HEK293 (cell line): ENCODE measurements at regions not wholly inside any gene's neighbourhood (a gene's known extent, or its start where the extent isn't known, plus 50 kb on each side); places are given as distances from the start of the nearest gene placed in this dataset.

ENCODE experiments used
- CTCF ChIA-PET: fragments of 350-600 bp; formaldehyde crosslinking; extraction: SDS; loops from one replicate; lab custom pipeline; 2021; ENCODE audit warnings: antibody characterized with exemption; lab: Yijun Ruan, JAX
- POLR2A ChIA-PET: fragments of 300-600 bp; formaldehyde crosslinking; extraction: SDS; loops from one replicate; lab custom pipeline; 2020; ENCODE audit warnings: antibody characterized with exemption, inconsistent platforms; lab: Yijun Ruan, JAX
- H3K27ac ChIP-seq: fragments of 200-500 bp; sonication (Bioruptor generic); 2 replicates; pipeline ENCODE4 v1.5.1; 2014; ENCODE audit warnings: low read depth, low read length, control low read depth, inconsistent platforms; ENCODE audit errors: extremely low read depth
- H3K36me3 ChIP-seq, 2 experiments: fragments of 200-500 bp in 1 of 2; sonication (Bioruptor generic) in 1 of 2; 1 replicate in 1 of 2; 2 replicates in 1 of 2; pipeline ENCODE4 v1.5.1; 2014 to 2017; ENCODE audit warnings: inconsistent platforms in 2 of 2, low read length in 2 of 2; ENCODE audit not compliant: control insufficient read depth in 2 of 2, insufficient read depth in 1 of 2
- H3K4me1 ChIP-seq: fragments of 200-500 bp; sonication (Bioruptor generic); 2 replicates; pipeline ENCODE4 v1.5.1; 2014; ENCODE audit warnings: mild to moderate bottlenecking, low read length, inconsistent platforms; ENCODE audit not compliant: control insufficient read depth, insufficient read depth
- H3K4me3 ChIP-seq: 2 replicates; pipeline ENCODE4 v1.5.1; 2011; ENCODE audit warnings: low read depth, mild to moderate bottlenecking, control low read depth, low read length, moderate library complexity
- H3K9me3 ChIP-seq: fragments of 200-500 bp; sonication (Bioruptor generic); 2 replicates; pipeline ENCODE4 v1.5.1; 2014; ENCODE audit warnings: low read depth, low read length, inconsistent platforms; ENCODE audit not compliant: control insufficient read depth, insufficient read depth
- WT1 ChIP-seq: fragments of 450-650 bp; formaldehyde crosslinking; IDR thresholded peaks from 2 replicates; pipeline ENCODE4 v1.5.1; 2016; ENCODE audit warnings: missing biosample characterization, missing genetic modification characterization
- ZBTB48 ChIP-seq: fragments of 450-650 bp; formaldehyde crosslinking; IDR thresholded peaks from 2 replicates; pipeline ENCODE4 v1.5.1; 2016; ENCODE audit warnings: missing biosample characterization, missing genetic modification characterization
- ZBTB7A ChIP-seq: fragments of 450-650 bp; formaldehyde crosslinking; IDR thresholded peaks from 2 replicates; pipeline ENCODE4 v1.5.1; 2016; ENCODE audit warnings: low read depth, missing biosample characterization, missing genetic modification characterization
- ZNF157 ChIP-seq: fragments of 450-650 bp; formaldehyde crosslinking; IDR thresholded peaks from 2 replicates; pipeline ENCODE4 v1.5.1; 2016; ENCODE audit warnings: missing biosample characterization, missing genetic modification characterization
- ZNF16 ChIP-seq: fragments of 450-650 bp; formaldehyde crosslinking; IDR thresholded peaks from 2 replicates; pipeline ENCODE4 v1.5.1; 2016; ENCODE audit warnings: low read depth, missing biosample characterization, missing genetic modification characterization
- ZNF23 ChIP-seq: fragments of 450-650 bp; formaldehyde crosslinking; IDR thresholded peaks from 2 replicates; pipeline ENCODE4 v1.5.1; 2016; ENCODE audit warnings: missing biosample characterization, missing genetic modification characterization, borderline replicate concordance
- ZNF311 ChIP-seq: fragments of 450-650 bp; formaldehyde crosslinking; IDR thresholded peaks from 2 replicates; pipeline ENCODE4 v1.5.1; 2017; ENCODE audit warnings: missing biosample characterization, missing genetic modification characterization, borderline replicate concordance
- ZNF324 ChIP-seq: fragments of 450-650 bp; formaldehyde crosslinking; IDR thresholded peaks from 2 replicates; pipeline ENCODE4 v1.5.1; 2016; ENCODE audit warnings: missing biosample characterization, missing genetic modification characterization
- ZNF366 ChIP-seq: fragments of 450-650 bp; formaldehyde crosslinking; conservative IDR thresholded peaks from 2 replicates; pipeline ENCODE4 v1.5.1; 2016; ENCODE audit warnings: missing biosample characterization, missing genetic modification characterization
- ZNF394 ChIP-seq: fragments of 450-650 bp; formaldehyde crosslinking; IDR thresholded peaks from 2 replicates; pipeline ENCODE4 v1.5.1; 2016; ENCODE audit warnings: missing biosample characterization, missing genetic modification characterization, mild to moderate bottlenecking, moderate library complexity, borderline replicate concordance
- ZNF48 ChIP-seq: fragments of 450-650 bp; formaldehyde crosslinking; IDR thresholded peaks from 2 replicates; pipeline ENCODE4 v1.5.1; 2016; ENCODE audit warnings: missing biosample characterization, missing genetic modification characterization
- ZNF510 ChIP-seq: fragments of 450-650 bp; formaldehyde crosslinking; IDR thresholded peaks from 2 replicates; pipeline ENCODE4 v1.5.1; 2018; ENCODE audit warnings: mild to moderate bottlenecking, missing genetic modification characterization, missing biosample characterization; ENCODE audit not compliant: insufficient replicate concordance
- ZNF544 ChIP-seq: fragments of 450-650 bp; formaldehyde crosslinking; IDR thresholded peaks from 2 replicates; pipeline ENCODE4 v1.5.0; 2017; ENCODE audit warnings: missing biosample characterization, missing genetic modification characterization
- ZNF561 ChIP-seq: fragments of 450-650 bp; IDR thresholded peaks from 2 replicates; pipeline ENCODE4 v1.5.1; 2018; ENCODE audit warnings: missing biosample characterization, missing genetic modification characterization, borderline replicate concordance
- ZNF658 ChIP-seq: fragments of 450-650 bp; formaldehyde crosslinking; IDR thresholded peaks from 2 replicates; pipeline ENCODE4; 2016; ENCODE audit warnings: missing biosample characterization, missing genetic modification characterization
- ZNF785 ChIP-seq: fragments of 450-650 bp; formaldehyde crosslinking; IDR thresholded peaks from 2 replicates; pipeline ENCODE4 v1.5.1; 2016; ENCODE audit warnings: missing biosample characterization, missing genetic modification characterization
- ZNF791 ChIP-seq: fragments of 450-650 bp; formaldehyde crosslinking; IDR thresholded peaks from 2 replicates; pipeline ENCODE4 v1.5.1; 2016; ENCODE audit warnings: missing biosample characterization, missing genetic modification characterization
- TF ChIP-seq, protein P1 (sequence below): fragments of 450-650 bp; formaldehyde crosslinking; IDR thresholded peaks from 2 replicates; pipeline ENCODE4 v1.5.1; 2016; ENCODE audit warnings: missing biosample characterization, missing genetic modification characterization
- TF ChIP-seq, protein P2 (sequence below): fragments of 450-650 bp; formaldehyde crosslinking; IDR thresholded peaks from 2 replicates; pipeline ENCODE4 v1.5.1; 2017; ENCODE audit warnings: missing biosample characterization, missing genetic modification characterization

DNA sequence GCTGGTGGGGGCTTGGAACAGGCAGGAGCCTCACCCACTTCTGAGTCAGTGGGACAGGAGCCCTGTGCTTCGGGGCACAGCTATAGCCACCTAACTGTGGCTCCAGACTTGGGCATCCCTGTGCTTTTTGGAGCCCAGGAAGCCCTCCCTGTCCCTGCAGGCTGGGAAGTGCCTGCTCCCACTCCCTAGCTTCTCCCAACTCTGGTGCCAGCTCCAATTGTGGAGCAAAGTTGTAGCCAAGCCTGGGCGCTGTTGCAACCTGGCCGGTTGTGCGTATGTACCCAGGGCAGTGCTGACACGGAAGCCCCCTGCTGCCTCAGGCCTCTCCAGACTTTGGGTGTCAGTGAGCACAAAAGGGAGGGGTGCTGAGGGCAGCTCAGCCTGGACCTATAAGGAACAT lies 601.7 kb upstream of the GJE1 start:
- CTCF ChIA-PET, result no interaction called here
- H3K4me1 ChIP-seq, result no peaks in the 10 kb centered on the region

DNA sequence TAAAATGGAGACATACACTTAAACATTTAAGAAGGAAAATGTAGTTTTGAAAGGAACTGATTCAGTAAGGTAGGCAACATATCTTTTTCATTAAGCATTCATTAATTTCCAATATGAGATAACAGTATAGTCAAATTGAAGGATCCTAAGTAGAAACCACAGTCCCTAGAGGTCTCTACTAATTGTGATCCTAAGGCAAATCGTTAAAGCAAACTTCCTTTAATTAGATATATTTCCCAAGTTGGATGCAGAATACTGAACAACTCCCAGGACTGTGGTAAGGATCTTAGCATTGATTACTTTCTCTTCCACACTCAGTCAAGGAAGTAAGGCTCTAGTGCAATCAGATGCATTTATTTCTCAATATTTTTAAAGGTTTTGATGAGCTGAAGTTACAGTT lies 604.1 kb upstream of the GJE1 start:
- TF ChIP-seq, protein P1, sequence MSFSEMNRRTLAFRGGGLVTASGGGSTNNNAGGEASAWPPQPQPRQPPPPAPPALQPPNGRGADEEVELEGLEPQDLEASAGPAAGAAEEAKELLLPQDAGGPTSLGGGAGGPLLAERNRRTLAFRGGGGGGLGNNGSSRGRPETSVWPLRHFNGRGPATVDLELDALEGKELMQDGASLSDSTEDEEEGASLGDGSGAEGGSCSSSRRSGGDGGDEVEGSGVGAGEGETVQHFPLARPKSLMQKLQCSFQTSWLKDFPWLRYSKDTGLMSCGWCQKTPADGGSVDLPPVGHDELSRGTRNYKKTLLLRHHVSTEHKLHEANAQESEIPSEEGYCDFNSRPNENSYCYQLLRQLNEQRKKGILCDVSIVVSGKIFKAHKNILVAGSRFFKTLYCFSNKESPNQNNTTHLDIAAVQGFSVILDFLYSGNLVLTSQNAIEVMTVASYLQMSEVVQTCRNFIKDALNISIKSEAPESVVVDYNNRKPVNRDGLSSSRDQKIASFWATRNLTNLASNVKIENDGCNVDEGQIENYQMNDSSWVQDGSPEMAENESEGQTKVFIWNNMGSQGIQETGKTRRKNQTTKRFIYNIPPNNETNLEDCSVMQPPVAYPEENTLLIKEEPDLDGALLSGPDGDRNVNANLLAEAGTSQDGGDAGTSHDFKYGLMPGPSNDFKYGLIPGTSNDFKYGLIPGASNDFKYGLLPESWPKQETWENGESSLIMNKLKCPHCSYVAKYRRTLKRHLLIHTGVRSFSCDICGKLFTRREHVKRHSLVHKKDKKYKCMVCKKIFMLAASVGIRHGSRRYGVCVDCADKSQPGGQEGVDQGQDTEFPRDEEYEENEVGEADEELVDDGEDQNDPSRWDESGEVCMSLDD (tag by site-specific recombination), result no peak
- TF ChIP-seq ZNF544 (tag by site-specific recombination) (no peak), ZNF157 (tag by site-specific recombination) (no peak)
- ChIA-PET POLR2A (no interaction called here), CTCF (no interaction called here)
- Histone ChIP-seq H3K4me1 (no peaks in the 10 kb centered on the region), H3K27ac (no peak overlapping the region), H3K9me3 (no peaks in the 10 kb centered on the region), H3K36me3 (no peaks in the 10 kb centered on the region), H3K4me3 (no peak overlapping the region)

More for the DNA sequence above, 601.7 kb upstream of the GJE1 start:
- Histone ChIP-seq H3K9me3 (no peaks in the 10 kb centered on the region), H3K27ac (no peak overlapping the region), H3K36me3 (no peaks in the 10 kb centered on the region), H3K4me3 (no peak overlapping the region)
- POLR2A ChIA-PET, result no interaction called here
- TF ChIP-seq ZNF16 (tag by site-specific recombination) (no peak), ZNF510 (tag by site-specific recombination) (no peak), ZNF48 (tag by site-specific recombination) (no peak)
- TF ChIP-seq, protein P2, sequence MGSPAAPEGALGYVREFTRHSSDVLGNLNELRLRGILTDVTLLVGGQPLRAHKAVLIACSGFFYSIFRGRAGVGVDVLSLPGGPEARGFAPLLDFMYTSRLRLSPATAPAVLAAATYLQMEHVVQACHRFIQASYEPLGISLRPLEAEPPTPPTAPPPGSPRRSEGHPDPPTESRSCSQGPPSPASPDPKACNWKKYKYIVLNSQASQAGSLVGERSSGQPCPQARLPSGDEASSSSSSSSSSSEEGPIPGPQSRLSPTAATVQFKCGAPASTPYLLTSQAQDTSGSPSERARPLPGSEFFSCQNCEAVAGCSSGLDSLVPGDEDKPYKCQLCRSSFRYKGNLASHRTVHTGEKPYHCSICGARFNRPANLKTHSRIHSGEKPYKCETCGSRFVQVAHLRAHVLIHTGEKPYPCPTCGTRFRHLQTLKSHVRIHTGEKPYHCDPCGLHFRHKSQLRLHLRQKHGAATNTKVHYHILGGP, result no peak

DNA sequence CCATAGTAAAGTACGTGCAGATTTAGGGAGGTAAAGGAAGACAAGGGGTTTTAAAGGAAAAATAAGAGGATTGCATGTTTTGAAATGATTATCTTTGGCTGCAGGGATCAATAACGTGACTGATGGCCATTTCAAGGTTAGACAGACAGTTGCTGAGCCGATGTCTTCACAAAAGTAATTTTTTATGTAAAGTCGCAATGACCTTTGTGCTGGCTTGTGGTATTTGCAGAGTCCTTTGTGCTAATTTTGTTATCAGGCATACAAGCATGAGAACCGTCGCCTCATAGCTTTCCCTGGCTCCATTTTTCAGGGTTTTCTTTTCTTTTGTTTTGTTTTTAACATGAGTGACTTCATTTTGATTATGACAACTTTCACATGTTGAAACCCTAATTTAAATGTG lies 605.7 kb upstream of the GJE1 start:
- Histone ChIP-seq H3K9me3 (no peaks in the 10 kb centered on the region), H3K4me1 (no peaks in the 10 kb centered on the region), H3K27ac (no peak overlapping the region), H3K36me3 (no peaks in the 10 kb centered on the region), H3K4me3 (no peak overlapping the region)
- CTCF ChIA-PET, result no interaction called here
- POLR2A ChIA-PET, result no interaction called here
- no peak for TF ChIP-seq ZNF658
- TF ChIP-seq WT1, result no peak
- TF ChIP-seq ZNF791 (tag by site-specific recombination), result no peak
- no peak for TF ChIP-seq ZNF394 (tag by site-specific recombination)
- no peak for TF ChIP-seq ZBTB48 (tag by site-specific recombination)
- TF ChIP-seq ZNF311 (tag by site-specific recombination), result no peak
- TF ChIP-seq ZNF366 (tag by site-specific recombination), result no peak
- TF ChIP-seq ZNF324 (tag by site-specific recombination), result no peak
- no peak for TF ChIP-seq ZBTB7A
- no peak for TF ChIP-seq ZNF785 (tag by site-specific recombination)
- no peak for TF ChIP-seq ZNF157 (tag by site-specific recombination)
- no peak for TF ChIP-seq ZNF23
- TF ChIP-seq ZNF561, result no peak
